HG03575 (cell line): ENCODE measurements at regions not wholly inside any gene's neighbourhood (a gene's known extent, or its start where the extent isn't known, plus 50 kb on each side); places are given as distances from the start of the nearest gene placed in this dataset.

Source experiments
- ATAC-seq: cut with Tn5 transposase; IDR thresholded peaks from one replicate; pipeline ENCODE4 v1.9.1; 2021; ENCODE audit not compliant: unreplicated experiment, insufficient number of reproducible peaks, low FRiP score; ENCODE audit errors: extremely low read depth

GRCh38 chr4:63029380-63029779, 1379.9 kb downstream of the TECRL start:
- ATAC-seq: no peak

GRCh38 chr4:63020661-63021060, 1388.6 kb downstream of the TECRL start:
- no peak for ATAC-seq

- no peak for ATAC-seq
These were observed 1392.0 kb downstream of the TECRL start for GRCh38 chr4:63017300-63017699.

- no peak for ATAC-seq
These were observed 1438.4 kb downstream of the TECRL start for GRCh38 chr4:62970846-62971245.

- ATAC-seq: no peak
These were observed 1448.8 kb downstream of the TECRL start for GRCh38 chr4:62960415-62960814.

GRCh38 chr4:62953752-62954151, 1455.5 kb downstream of the TECRL start:
- no peak for ATAC-seq

GRCh38 chr4:62952366-62952765, 1456.9 kb downstream of the TECRL start:
- no peak for ATAC-seq

- ATAC-seq: no peak
These were observed 1461.1 kb downstream of the TECRL start for GRCh38 chr4:62948108-62948507.

GRCh38 chr4:62940229-62940628, 1469.0 kb downstream of the TECRL start:
- ATAC-seq: no peak

- ATAC-seq: no peak
These were observed 1478.4 kb downstream of the TECRL start for GRCh38 chr4:62930884-62931283.

- no peak for ATAC-seq
These were observed 1480.8 kb downstream of the TECRL start for GRCh38 chr4:62928483-62928882.

GRCh38 chr4:62927574-62927973, 1481.7 kb downstream of the TECRL start:
- no peak for ATAC-seq

GRCh38 chr4:62923783-62924182, 1485.5 kb downstream of the TECRL start:
- ATAC-seq: no peak

- ATAC-seq: no peak
These were observed 1491.6 kb downstream of the TECRL start for GRCh38 chr4:62917649-62918048.

GRCh38 chr4:62914758-62915157, 1494.5 kb downstream of the TECRL start:
- ATAC-seq: no peak

- no peak for ATAC-seq
These were observed 1496.2 kb downstream of the TECRL start for GRCh38 chr4:62913065-62913464.

- ATAC-seq: no peak
These were observed 1496.7 kb downstream of the TECRL start for GRCh38 chr4:62912531-62912930.

GRCh38 chr4:62909238-62909637, 1500.0 kb downstream of the TECRL start:
- ATAC-seq: no peak

- no peak for ATAC-seq
These were observed 1508.1 kb downstream of the TECRL start for GRCh38 chr4:62901101-62901500.

- ATAC-seq: no peak
These were observed 1509.4 kb downstream of the TECRL start for GRCh38 chr4:62899646-62900364.

GRCh38 chr4:62898115-62898514, 1511.1 kb downstream of the TECRL start:
- ATAC-seq: no peak
